Psoas muscle (tissue), 7 donors: ENCODE measurements at regions not wholly inside any gene's neighbourhood (a gene's known extent, or its start where the extent isn't known, plus 50 kb on each side); places are given as distances from the start of the nearest gene placed in this dataset.
"Not testable (repeated sequence)": the region's sequence is repeated elsewhere in the genome, so short reads cannot be mapped to it uniquely, and the experiment has no call there.

Source experiments
- ATAC-seq, 4 donors: fragments of 200-7000 bp; cut with Tn5 transposase; one replicate each; pipeline ENCODE4 v1.9.1; 2020; ENCODE audit warnings: moderate library complexity in 3 of 4, mild to moderate bottlenecking in 2 of 4
- DNase-seq, 2 donors: peaks; one replicate each; pipeline ENCODE4 v3.0.0-alpha.2; 2020
- H3K27ac ChIP-seq: fragments of 200-600 bp; one replicate; pipeline ENCODE4 v1.8.0; 2022
- H3K27me3 ChIP-seq, 3 donors: fragments of 200-600 bp in 1 of 3; one replicate each; pipeline versions ENCODE4 v1.6.1 to v1.8.0; 2013 to 2022; ENCODE audit warnings: low read length in 2 of 3, mild to moderate bottlenecking in 2 of 3, moderate library complexity in 1 of 3; ENCODE audit not compliant: insufficient read depth in 3 of 3
- H3K36me3 ChIP-seq, 2 donors: fragments of 200-600 bp in 1 of 2; one replicate each; pipeline versions ENCODE4 v1.6.1 to v1.8.0; 2013 to 2022; ENCODE audit warnings: low read depth in 1 of 2, mild to moderate bottlenecking in 1 of 2, moderate library complexity in 1 of 2; ENCODE audit not compliant: insufficient read depth in 1 of 2
- H3K4me1 ChIP-seq: fragments of 200-600 bp; one replicate; pipeline ENCODE4 v1.8.0; 2022
- H3K4me3 ChIP-seq: fragments of 200-600 bp; one replicate; pipeline ENCODE4 v1.8.0; 2022; ENCODE audit warnings: mild to moderate bottlenecking
- H3K9me3 ChIP-seq: fragments of 200-600 bp; one replicate; pipeline ENCODE4 v1.8.0; 2022
- WGBS, 3 donors: extraction: QIAGEN DNeasy Blood & Tissue Kit; methylation state at CpG; one replicate each; pipeline versions ENCODE4 v1.1.6 to v1.1.7; 2013; 5-methylcytosine and 5-hydroxymethylcytosine counted together
- intact Hi-C, 2 donors: fragments of 100-400 bp; cut with DNase I; formaldehyde crosslinking; loops; one replicate each; pipeline versions ENCODE4 v1.11.0 to v1.14.2; 2022
- TF ChIP-seq, protein P1 (sequence below): fragments of 200-600 bp; IDR thresholded peaks from one replicate; pipeline ENCODE4 v1.8.0; 2022; ENCODE audit warnings: antibody characterized with exemption
- donor health status: healthy with polysubstance abuse.
- donor health status: DM: no; HTN: no; CAD: no; lungs with moderate emphysema.
- donor health status: Bipolar disorder and iron deficiency.
- donor health status: healthy.
- donor health status: DM: yes; HTN: yes; CAD: no.
- donor health status: DM: no; HTN: no; CAD: no.
- donor health status: DM: yes; HTN: yes; CAD: no.

DNA sequence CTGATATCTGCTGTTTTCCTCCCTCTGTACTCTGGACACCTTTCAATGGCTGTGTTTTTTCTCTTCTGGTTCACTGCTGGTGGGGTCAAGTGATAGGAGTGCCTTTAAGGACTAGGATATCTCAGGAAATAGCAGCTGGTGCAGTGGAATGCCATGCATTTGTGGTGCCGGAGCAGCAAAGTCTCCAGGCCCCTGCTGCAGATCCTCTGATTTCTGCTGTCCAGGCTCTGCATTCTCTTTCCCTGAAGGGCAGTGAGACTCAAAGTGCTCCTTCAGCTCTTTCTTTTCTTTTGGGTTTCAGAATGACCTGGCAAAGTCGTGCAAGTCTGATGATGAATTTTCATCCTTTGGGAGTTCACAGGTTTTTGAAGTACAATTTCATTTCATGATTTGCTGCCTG, 774.3 kb downstream of the FAM181B start:
- no peaks in the 10 kb centered on the region for H3K36me3 ChIP-seq
- TF ChIP-seq, protein P1, sequence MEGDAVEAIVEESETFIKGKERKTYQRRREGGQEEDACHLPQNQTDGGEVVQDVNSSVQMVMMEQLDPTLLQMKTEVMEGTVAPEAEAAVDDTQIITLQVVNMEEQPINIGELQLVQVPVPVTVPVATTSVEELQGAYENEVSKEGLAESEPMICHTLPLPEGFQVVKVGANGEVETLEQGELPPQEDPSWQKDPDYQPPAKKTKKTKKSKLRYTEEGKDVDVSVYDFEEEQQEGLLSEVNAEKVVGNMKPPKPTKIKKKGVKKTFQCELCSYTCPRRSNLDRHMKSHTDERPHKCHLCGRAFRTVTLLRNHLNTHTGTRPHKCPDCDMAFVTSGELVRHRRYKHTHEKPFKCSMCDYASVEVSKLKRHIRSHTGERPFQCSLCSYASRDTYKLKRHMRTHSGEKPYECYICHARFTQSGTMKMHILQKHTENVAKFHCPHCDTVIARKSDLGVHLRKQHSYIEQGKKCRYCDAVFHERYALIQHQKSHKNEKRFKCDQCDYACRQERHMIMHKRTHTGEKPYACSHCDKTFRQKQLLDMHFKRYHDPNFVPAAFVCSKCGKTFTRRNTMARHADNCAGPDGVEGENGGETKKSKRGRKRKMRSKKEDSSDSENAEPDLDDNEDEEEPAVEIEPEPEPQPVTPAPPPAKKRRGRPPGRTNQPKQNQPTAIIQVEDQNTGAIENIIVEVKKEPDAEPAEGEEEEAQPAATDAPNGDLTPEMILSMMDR = no peak
- H3K27ac ChIP-seq = no peak overlapping the region
- H3K27me3 ChIP-seq = no peaks in the 10 kb centered on the region
- DNase-seq (no peak), ATAC-seq (no peak)
- H3K4me1 ChIP-seq = no peaks in the 10 kb centered on the region
- 10 to 19% (median 11%) methylated on average over 2 of the region's 2 CpGs for WGBS, 3 donors
- H3K9me3 ChIP-seq = no peaks in the 10 kb centered on the region
- intact Hi-C loops = no loop called here
- no peak overlapping the region for H3K4me3 ChIP-seq

DNA sequence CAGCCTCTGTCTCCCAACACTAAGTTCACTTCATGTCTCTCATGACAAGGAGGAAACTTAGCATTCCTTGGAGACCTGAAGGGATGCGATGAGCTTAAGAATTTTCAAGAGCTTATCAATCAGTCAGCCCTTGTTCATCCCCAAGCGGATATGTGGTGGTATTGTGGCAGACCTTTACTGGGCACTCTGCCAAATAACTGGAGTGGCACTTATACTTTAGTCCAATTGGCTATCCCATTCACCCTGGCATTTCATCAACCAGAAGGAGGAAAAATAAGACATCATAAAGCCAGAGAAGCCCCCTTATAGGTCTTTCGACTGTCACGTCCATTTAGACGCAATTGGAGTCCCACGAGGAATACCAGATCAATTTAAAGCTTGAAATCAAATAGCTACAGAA, 779.4 kb downstream of the FAM181B start:
- ATAC-seq, intact Hi-C loops: not testable (repeated sequence)
- WGBS, 3 donors = 88 to 94% (median 89%) methylated on average over 6 of the region's 6 CpGs

GRCh38 chr11:81946831-81947230, 786.8 kb downstream of the FAM181B start:
- H3K27me3 ChIP-seq = no peaks in the 10 kb centered on the region
- H3K9me3 ChIP-seq = no peaks in the 10 kb centered on the region
- no peaks in the 10 kb centered on the region for H3K4me1 ChIP-seq
- no peak for DNase-seq
- intact Hi-C loops = no loop called here
- TF ChIP-seq, protein P1 = no peak
- ATAC-seq = no peak
- H3K36me3 ChIP-seq = no peaks in the 10 kb centered on the region
- no peak overlapping the region for H3K27ac ChIP-seq
- WGBS, 3 donors = 69 to 82% (median 75%) methylated on average over 3 of the region's 3 CpGs
- no peak overlapping the region for H3K4me3 ChIP-seq

More for the DNA sequence above, 779.4 kb downstream of the FAM181B start:
- not testable (repeated sequence) for H3K4me1 ChIP-seq, H3K27ac ChIP-seq, H3K4me3 ChIP-seq, DNase-seq, H3K36me3 ChIP-seq, H3K9me3 ChIP-seq, H3K27me3 ChIP-seq

GRCh38 chr11:81942646-81943045, 791.0 kb downstream of the FAM181B start:
- no peak for ATAC-seq
- Histone ChIP-seq H3K9me3 (no peaks in the 10 kb centered on the region), H3K4me3 (no peak overlapping the region), H3K27me3 (no peaks in the 10 kb centered on the region), H3K27ac (no peak overlapping the region), H3K4me1 (no peaks in the 10 kb centered on the region), H3K36me3 (no peaks in the 10 kb centered on the region)
- intact Hi-C loops = no loop called here
- WGBS, 3 donors = 60 to 65% (median 64%) methylated on average over 2 of the region's 2 CpGs
- DNase-seq = no peak
- TF ChIP-seq, protein P1 = no peak

- ATAC-seq (no peak), DNase-seq (no peak)
- Histone ChIP-seq H3K36me3 (no peaks in the 10 kb centered on the region), H3K4me1 (no peaks in the 10 kb centered on the region), H3K9me3 (no peaks in the 10 kb centered on the region), H3K27ac (no peak overlapping the region), H3K4me3 (no peak overlapping the region), H3K27me3 (no peaks in the 10 kb centered on the region)
- TF ChIP-seq, protein P1 = no peak
- WGBS, 3 donors = 54 to 70% (median 60%) methylated on average over 2 of the region's 2 CpGs
- intact Hi-C loops = no loop called here
Measured at GRCh38 chr11:81941998-81942397, 791.7 kb downstream of the FAM181B start.
